Neural cell (in vitro differentiated cells): ENCODE measurements at regions not wholly inside any gene's neighbourhood (a gene's known extent, or its start where the extent isn't known, plus 50 kb on each side); places are given as distances from the start of the nearest gene placed in this dataset.
"Not testable (repeated sequence)": the region's sequence is repeated elsewhere in the genome, so short reads cannot be mapped to it uniquely, and the experiment has no call there.

ENCODE experiments used
- EP300 ChIP-seq: fragments of 450-650 bp; conservative IDR thresholded peaks from 2 replicates; pipeline ENCODE4 v1.6.1; 2014; ENCODE audit warnings: antibody characterized with exemption, mild to moderate bottlenecking, moderate library complexity; ENCODE audit not compliant: poor library complexity, severe bottlenecking
- EZH2 ChIP-seq: fragments of 200-600, 300-800 bp; shearing (Covaris generic), sonication (generic); IDR thresholded peaks from 2 replicates; pipeline ENCODE4 v1.6.1; 2014; ENCODE audit warnings: antibody characterized with exemption, low read length, borderline replicate concordance, mild to moderate bottlenecking; ENCODE audit not compliant: insufficient read depth, poor library complexity, severe bottlenecking
- POLR2AphosphoS5 ChIP-seq: IDR thresholded peaks from 2 replicates; pipeline ENCODE4 v1.6.1; 2012
- RAD21 ChIP-seq: fragments of 450-650 bp; conservative IDR thresholded peaks from 2 replicates; pipeline ENCODE4 v1.6.1; 2014; ENCODE audit warnings: antibody characterized with exemption, mild to moderate bottlenecking, moderate library complexity
- SMC3 ChIP-seq: fragments of 450-650 bp; conservative IDR thresholded peaks from 2 replicates; pipeline ENCODE4 v1.6.1; 2014; ENCODE audit warnings: antibody characterized with exemption, mild to moderate bottlenecking, moderate library complexity; ENCODE audit not compliant: poor library complexity
- TAF1 ChIP-seq: IDR thresholded peaks from 2 replicates; pipeline ENCODE4 v1.6.1; 2012; ENCODE audit warnings: low read depth
- TF ChIP-seq, protein P1 (sequence below): IDR thresholded peaks from 2 replicates; pipeline ENCODE4 v1.6.1; 2012; ENCODE audit warnings: borderline replicate concordance
- TF ChIP-seq, protein P2 (sequence below): fragments of 450-650 bp; IDR thresholded peaks from 2 replicates; pipeline ENCODE4 v1.5.1; 2014; ENCODE audit warnings: antibody characterized with exemption, mild to moderate bottlenecking, moderate library complexity; ENCODE audit not compliant: poor library complexity, severe bottlenecking

DNA sequence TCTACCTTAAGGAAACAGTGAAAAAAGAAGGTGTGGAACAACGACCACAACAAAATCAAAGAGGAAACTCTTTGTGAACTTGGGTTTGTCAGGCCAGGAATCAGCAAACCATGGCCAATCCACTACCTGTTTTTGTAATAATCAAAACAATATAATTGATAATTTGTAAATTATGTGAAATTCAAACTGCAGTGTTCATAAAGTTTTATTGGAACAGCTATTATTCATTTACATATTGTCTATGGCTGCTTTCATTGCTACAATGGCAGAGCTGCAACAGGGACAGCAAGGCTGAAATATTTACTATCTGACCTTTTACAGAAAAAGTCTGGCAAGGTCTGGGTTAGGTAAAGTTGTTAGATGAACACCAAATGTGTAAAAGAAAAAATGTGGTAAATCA is 77.8 kb upstream of the PLEKHM1 start:
- TF ChIP-seq, protein P1, sequence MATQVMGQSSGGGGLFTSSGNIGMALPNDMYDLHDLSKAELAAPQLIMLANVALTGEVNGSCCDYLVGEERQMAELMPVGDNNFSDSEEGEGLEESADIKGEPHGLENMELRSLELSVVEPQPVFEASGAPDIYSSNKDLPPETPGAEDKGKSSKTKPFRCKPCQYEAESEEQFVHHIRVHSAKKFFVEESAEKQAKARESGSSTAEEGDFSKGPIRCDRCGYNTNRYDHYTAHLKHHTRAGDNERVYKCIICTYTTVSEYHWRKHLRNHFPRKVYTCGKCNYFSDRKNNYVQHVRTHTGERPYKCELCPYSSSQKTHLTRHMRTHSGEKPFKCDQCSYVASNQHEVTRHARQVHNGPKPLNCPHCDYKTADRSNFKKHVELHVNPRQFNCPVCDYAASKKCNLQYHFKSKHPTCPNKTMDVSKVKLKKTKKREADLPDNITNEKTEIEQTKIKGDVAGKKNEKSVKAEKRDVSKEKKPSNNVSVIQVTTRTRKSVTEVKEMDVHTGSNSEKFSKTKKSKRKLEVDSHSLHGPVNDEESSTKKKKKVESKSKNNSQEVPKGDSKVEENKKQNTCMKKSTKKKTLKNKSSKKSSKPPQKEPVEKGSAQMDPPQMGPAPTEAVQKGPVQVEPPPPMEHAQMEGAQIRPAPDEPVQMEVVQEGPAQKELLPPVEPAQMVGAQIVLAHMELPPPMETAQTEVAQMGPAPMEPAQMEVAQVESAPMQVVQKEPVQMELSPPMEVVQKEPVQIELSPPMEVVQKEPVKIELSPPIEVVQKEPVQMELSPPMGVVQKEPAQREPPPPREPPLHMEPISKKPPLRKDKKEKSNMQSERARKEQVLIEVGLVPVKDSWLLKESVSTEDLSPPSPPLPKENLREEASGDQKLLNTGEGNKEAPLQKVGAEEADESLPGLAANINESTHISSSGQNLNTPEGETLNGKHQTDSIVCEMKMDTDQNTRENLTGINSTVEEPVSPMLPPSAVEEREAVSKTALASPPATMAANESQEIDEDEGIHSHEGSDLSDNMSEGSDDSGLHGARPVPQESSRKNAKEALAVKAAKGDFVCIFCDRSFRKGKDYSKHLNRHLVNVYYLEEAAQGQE: not testable (repeated sequence)
- TF ChIP-seq, protein P2, sequence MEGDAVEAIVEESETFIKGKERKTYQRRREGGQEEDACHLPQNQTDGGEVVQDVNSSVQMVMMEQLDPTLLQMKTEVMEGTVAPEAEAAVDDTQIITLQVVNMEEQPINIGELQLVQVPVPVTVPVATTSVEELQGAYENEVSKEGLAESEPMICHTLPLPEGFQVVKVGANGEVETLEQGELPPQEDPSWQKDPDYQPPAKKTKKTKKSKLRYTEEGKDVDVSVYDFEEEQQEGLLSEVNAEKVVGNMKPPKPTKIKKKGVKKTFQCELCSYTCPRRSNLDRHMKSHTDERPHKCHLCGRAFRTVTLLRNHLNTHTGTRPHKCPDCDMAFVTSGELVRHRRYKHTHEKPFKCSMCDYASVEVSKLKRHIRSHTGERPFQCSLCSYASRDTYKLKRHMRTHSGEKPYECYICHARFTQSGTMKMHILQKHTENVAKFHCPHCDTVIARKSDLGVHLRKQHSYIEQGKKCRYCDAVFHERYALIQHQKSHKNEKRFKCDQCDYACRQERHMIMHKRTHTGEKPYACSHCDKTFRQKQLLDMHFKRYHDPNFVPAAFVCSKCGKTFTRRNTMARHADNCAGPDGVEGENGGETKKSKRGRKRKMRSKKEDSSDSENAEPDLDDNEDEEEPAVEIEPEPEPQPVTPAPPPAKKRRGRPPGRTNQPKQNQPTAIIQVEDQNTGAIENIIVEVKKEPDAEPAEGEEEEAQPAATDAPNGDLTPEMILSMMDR: not testable (repeated sequence)
- TF ChIP-seq RAD21, EZH2, POLR2AphosphoS5, EP300, SMC3, TAF1: not testable (repeated sequence)
